WTC11 (cell line): ENCODE measurements at regions not wholly inside any gene's neighbourhood (a gene's known extent, or its start where the extent isn't known, plus 50 kb on each side); places are given as distances from the start of the nearest gene placed in this dataset.

Source experiments
- ATAC-seq: fragments of 200-7000 bp; cut with Tn5 transposase; 2 replicates; pipeline ENCODE4 v1.10.0; 2021; ENCODE audit warnings: mild to moderate bottlenecking, moderate library complexity
- CTCF ChIA-PET: fragments of 300-600 bp; sonication (Branson Sonifier 250); formaldehyde crosslinking; loops from one replicate; lab custom pipeline; 2021; ENCODE audit warnings: antibody characterized with exemption; lab: Charles Lee
- POLR2A ChIA-PET: fragments of 350-600 bp; sonication (Branson Sonifier 250); formaldehyde crosslinking; loops from one replicate; lab custom pipeline; 2021; ENCODE audit warnings: antibody characterized with exemption; lab: Charles Lee
- DNase-seq: peaks from one replicate; pipeline ENCODE4 v3.0.0; 2021; ENCODE audit warnings: low spot score
- H3K27ac Mint-ChIP-seq: 2 replicates; pipeline ENCODE4 v1.8.0; 2021; ENCODE audit warnings: mixed read lengths
- H3K27me3 Mint-ChIP-seq: 2 replicates; pipeline ENCODE4 v1.8.0; 2021; ENCODE audit warnings: low read depth, mild to moderate bottlenecking, moderate library complexity, mixed read lengths
- H3K36me3 Mint-ChIP-seq: 2 replicates; pipeline ENCODE4 v1.8.0; 2021; ENCODE audit warnings: mixed read lengths
- H3K4me1 Mint-ChIP-seq: 2 replicates; pipeline ENCODE4 v1.8.0; 2022; ENCODE audit warnings: mixed read lengths
- H3K4me3 Mint-ChIP-seq: 2 replicates; pipeline ENCODE4 v1.8.0; 2021; ENCODE audit warnings: mild to moderate bottlenecking, moderate library complexity, mixed read lengths
- H3K9me3 Mint-ChIP-seq: 2 replicates; pipeline ENCODE4 v1.8.0; 2021; ENCODE audit warnings: mixed read lengths
- AFF4 ChIP-seq: sonication (generic); formaldehyde crosslinking; IDR thresholded peaks from 2 replicates; pipeline ENCODE4 v1.8.1; 2023; ENCODE audit warnings: mild to moderate bottlenecking, missing genetic modification reagents, borderline replicate concordance
- EMX1 ChIP-seq: fragments of 250-450 bp; sonication (Bioruptor Pico); IDR thresholded peaks from 2 replicates; pipeline ENCODE4 v1.8.0; 2021; ENCODE audit warnings: mild to moderate bottlenecking
- ESRRA ChIP-seq: sonication (generic); formaldehyde crosslinking; IDR thresholded peaks from 2 replicates; pipeline ENCODE4 v1.8.1; 2022; ENCODE audit warnings: mild to moderate bottlenecking, missing genetic modification reagents, borderline replicate concordance
- FOXK1 ChIP-seq: sonication (generic); formaldehyde crosslinking; IDR thresholded peaks from 2 replicates; pipeline ENCODE4 v1.8.0; 2022; ENCODE audit warnings: mild to moderate bottlenecking, moderate library complexity, missing genetic modification reagents
- GTF2I ChIP-seq: fragments of 250-450 bp; sonication (Bioruptor Pico); conservative IDR thresholded peaks from 2 replicates; pipeline ENCODE4 v1.4.0; 2021; ENCODE audit warnings: mild to moderate bottlenecking
- IRF2 ChIP-seq: sonication (generic); formaldehyde crosslinking; IDR thresholded peaks from 2 replicates; pipeline ENCODE4 v1.8.0; 2022; ENCODE audit warnings: low read depth, missing genetic modification reagents, borderline replicate concordance
- JUN ChIP-seq: sonication (generic); formaldehyde crosslinking; IDR thresholded peaks from 2 replicates; pipeline ENCODE4 v1.8.0; 2023; ENCODE audit warnings: mild to moderate bottlenecking, missing genetic modification reagents
- KAT7 ChIP-seq: sonication (generic); formaldehyde crosslinking; IDR thresholded peaks from 2 replicates; pipeline ENCODE4 v1.8.1; 2023; ENCODE audit warnings: missing genetic modification reagents, mild to moderate bottlenecking, borderline replicate concordance
- MYBL2 ChIP-seq: sonication (generic); formaldehyde crosslinking; IDR thresholded peaks from 2 replicates; pipeline ENCODE4 v1.8.1; 2023; ENCODE audit warnings: mild to moderate bottlenecking, moderate library complexity, missing genetic modification reagents
- NFYB ChIP-seq: sonication (generic); formaldehyde crosslinking; conservative IDR thresholded peaks from 2 replicates; pipeline ENCODE4 v1.8.0; 2022; ENCODE audit warnings: low read depth, missing genetic modification reagents
- SOX15 ChIP-seq: fragments of 250-450 bp; sonication (Bioruptor Pico); IDR thresholded peaks from 2 replicates; pipeline ENCODE4 v1.9.0; 2021; ENCODE audit warnings: mild to moderate bottlenecking
- TCF7 ChIP-seq: sonication (generic); formaldehyde crosslinking; IDR thresholded peaks from 2 replicates; pipeline ENCODE4 v1.8.0; 2022; ENCODE audit warnings: mild to moderate bottlenecking, low read depth, missing genetic modification reagents, moderate library complexity
- ZMAT4 ChIP-seq: fragments of 250-450 bp; sonication (Bioruptor Pico); IDR thresholded peaks from 2 replicates; pipeline ENCODE4 v1.9.0; 2021; ENCODE audit warnings: mild to moderate bottlenecking
- ZNF219 ChIP-seq: sonication (generic); formaldehyde crosslinking; IDR thresholded peaks from 2 replicates; pipeline ENCODE4 v1.8.0; 2023; ENCODE audit warnings: missing genetic modification reagents, mild to moderate bottlenecking, borderline replicate concordance
- ZNF317 ChIP-seq: sonication (generic); formaldehyde crosslinking; IDR thresholded peaks from 2 replicates; pipeline ENCODE4 v1.8.1; 2023; ENCODE audit warnings: low read depth, mild to moderate bottlenecking, moderate library complexity, missing genetic modification reagents, borderline replicate concordance
- TF ChIP-seq, protein P1 (sequence below): fragments of 250-450 bp; sonication (Bioruptor Pico); IDR thresholded peaks from 2 replicates; pipeline ENCODE4 v1.8.0; 2021; ENCODE audit warnings: mild to moderate bottlenecking
- TF ChIP-seq, protein P2 (sequence below): fragments of 250-450 bp; sonication (Bioruptor Pico); IDR thresholded peaks from 2 replicates; pipeline ENCODE4 v1.9.0; 2021; ENCODE audit warnings: mild to moderate bottlenecking, borderline replicate concordance

GRCh38 chr2:145136702-145137101, 616.8 kb upstream of the ZEB2 start:
- TF ChIP-seq ESRRA (CRISPR knock-in tag) = no peak
- TF ChIP-seq, protein P1, sequence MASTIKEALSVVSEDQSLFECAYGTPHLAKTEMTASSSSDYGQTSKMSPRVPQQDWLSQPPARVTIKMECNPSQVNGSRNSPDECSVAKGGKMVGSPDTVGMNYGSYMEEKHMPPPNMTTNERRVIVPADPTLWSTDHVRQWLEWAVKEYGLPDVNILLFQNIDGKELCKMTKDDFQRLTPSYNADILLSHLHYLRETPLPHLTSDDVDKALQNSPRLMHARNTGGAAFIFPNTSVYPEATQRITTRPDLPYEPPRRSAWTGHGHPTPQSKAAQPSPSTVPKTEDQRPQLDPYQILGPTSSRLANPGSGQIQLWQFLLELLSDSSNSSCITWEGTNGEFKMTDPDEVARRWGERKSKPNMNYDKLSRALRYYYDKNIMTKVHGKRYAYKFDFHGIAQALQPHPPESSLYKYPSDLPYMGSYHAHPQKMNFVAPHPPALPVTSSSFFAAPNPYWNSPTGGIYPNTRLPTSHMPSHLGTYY (CRISPR knock-in tag) = no peak
- TF ChIP-seq FOXK1 (CRISPR knock-in tag) = no peak
- no peak for TF ChIP-seq NFYB (CRISPR knock-in tag)
- TF ChIP-seq ZMAT4 (CRISPR knock-in tag) = no peak
- TF ChIP-seq SOX15 (CRISPR knock-in tag) = no peak
- no peak for TF ChIP-seq IRF2 (CRISPR knock-in tag)
- TF ChIP-seq JUN (CRISPR knock-in tag) = no peak
- TF ChIP-seq, protein P2, sequence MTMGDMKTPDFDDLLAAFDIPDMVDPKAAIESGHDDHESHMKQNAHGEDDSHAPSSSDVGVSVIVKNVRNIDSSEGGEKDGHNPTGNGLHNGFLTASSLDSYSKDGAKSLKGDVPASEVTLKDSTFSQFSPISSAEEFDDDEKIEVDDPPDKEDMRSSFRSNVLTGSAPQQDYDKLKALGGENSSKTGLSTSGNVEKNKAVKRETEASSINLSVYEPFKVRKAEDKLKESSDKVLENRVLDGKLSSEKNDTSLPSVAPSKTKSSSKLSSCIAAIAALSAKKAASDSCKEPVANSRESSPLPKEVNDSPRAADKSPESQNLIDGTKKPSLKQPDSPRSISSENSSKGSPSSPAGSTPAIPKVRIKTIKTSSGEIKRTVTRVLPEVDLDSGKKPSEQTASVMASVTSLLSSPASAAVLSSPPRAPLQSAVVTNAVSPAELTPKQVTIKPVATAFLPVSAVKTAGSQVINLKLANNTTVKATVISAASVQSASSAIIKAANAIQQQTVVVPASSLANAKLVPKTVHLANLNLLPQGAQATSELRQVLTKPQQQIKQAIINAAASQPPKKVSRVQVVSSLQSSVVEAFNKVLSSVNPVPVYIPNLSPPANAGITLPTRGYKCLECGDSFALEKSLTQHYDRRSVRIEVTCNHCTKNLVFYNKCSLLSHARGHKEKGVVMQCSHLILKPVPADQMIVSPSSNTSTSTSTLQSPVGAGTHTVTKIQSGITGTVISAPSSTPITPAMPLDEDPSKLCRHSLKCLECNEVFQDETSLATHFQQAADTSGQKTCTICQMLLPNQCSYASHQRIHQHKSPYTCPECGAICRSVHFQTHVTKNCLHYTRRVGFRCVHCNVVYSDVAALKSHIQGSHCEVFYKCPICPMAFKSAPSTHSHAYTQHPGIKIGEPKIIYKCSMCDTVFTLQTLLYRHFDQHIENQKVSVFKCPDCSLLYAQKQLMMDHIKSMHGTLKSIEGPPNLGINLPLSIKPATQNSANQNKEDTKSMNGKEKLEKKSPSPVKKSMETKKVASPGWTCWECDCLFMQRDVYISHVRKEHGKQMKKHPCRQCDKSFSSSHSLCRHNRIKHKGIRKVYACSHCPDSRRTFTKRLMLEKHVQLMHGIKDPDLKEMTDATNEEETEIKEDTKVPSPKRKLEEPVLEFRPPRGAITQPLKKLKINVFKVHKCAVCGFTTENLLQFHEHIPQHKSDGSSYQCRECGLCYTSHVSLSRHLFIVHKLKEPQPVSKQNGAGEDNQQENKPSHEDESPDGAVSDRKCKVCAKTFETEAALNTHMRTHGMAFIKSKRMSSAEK (CRISPR knock-in tag) = no peak
- TF ChIP-seq ZNF219 (CRISPR knock-in tag) = no peak
- TF ChIP-seq EMX1 (CRISPR knock-in tag) = no peak
- no peak overlapping the region for H3K27ac Mint-ChIP-seq
- H3K4me1 Mint-ChIP-seq = no peaks in the 10 kb centered on the region
- POLR2A ChIA-PET = no interaction called here
- no peaks in the 10 kb centered on the region for H3K27me3 Mint-ChIP-seq
- CTCF ChIA-PET = no interaction called here
- no peaks in the 10 kb centered on the region for H3K36me3 Mint-ChIP-seq
- H3K9me3 Mint-ChIP-seq = no peaks in the 10 kb centered on the region
- H3K4me3 Mint-ChIP-seq = no peak overlapping the region
- DNase-seq (no peak), ATAC-seq (no peak)

DNA sequence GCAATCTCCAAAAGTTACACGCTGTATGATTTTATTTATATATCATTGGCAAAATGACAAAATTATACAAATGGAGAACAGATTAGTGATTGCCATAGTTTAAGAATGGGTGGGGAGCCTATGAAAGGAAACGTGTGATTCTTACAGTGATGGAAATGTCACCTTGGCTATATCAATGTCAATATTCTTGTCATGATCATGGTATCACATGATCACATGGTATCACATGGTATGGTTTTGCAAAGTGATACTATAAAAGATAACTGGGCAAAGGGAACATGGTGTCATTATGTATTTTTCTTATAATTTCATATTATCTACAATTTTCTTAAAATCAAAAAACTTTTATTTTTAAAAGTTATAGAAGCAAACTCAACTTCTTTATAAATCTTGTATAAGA, 606.2 kb upstream of the ZEB2 start:
- H3K4me3 Mint-ChIP-seq = no peak overlapping the region
- DNase-seq = no peak
- H3K9me3 Mint-ChIP-seq = no peaks in the 10 kb centered on the region
- H3K4me1 Mint-ChIP-seq = peaks cover 7% of the 10 kb centered on the region
- ChIA-PET CTCF (no interaction called here), POLR2A (no interaction called here)
- no peaks in the 10 kb centered on the region for H3K27me3 Mint-ChIP-seq
- no peaks in the 10 kb centered on the region for H3K36me3 Mint-ChIP-seq
- no peak overlapping the region for H3K27ac Mint-ChIP-seq
- TF ChIP-seq KAT7 (CRISPR knock-in tag) (no peak), TCF7 (CRISPR knock-in tag) (no peak), ZNF317 (CRISPR knock-in tag) (no peak), MYBL2 (CRISPR knock-in tag) (no peak), GTF2I (CRISPR knock-in tag) (no peak)
- no peak for ATAC-seq

DNA sequence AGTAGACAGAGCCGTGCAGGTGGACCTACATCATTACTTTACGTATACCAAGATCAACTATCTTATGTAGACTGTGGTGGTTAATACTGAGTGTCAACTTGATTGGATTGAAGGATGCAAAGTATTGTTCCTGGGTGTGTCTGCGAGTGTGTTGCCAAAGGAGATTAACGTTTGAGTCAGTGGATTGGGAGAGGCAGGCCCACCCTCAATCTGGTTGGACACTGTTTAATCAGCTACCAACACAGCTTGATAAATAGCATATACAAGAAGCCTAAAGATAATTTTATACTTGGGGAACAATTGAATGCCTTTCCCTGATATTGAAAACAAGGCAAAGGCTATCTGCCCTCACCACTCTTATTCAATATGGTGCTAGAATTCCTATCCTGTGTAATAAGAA, 604.2 kb upstream of the ZEB2 start:
- no peak for TF ChIP-seq AFF4
- TF ChIP-seq SOX15 (CRISPR knock-in tag) = no peak
- no peak overlapping the region for H3K4me3 Mint-ChIP-seq

More for the DNA sequence above, 604.2 kb upstream of the ZEB2 start:
- no peaks in the 10 kb centered on the region for H3K27me3 Mint-ChIP-seq
- H3K9me3 Mint-ChIP-seq = 0 out of 2 replicates have a peak, but pooled peaks cover under 1% of the 10 kb centered on the region
- POLR2A ChIA-PET = no interaction called here
- no peaks in the 10 kb centered on the region for H3K36me3 Mint-ChIP-seq
- H3K4me1 Mint-ChIP-seq = peaks cover 10% of the 10 kb centered on the region
- ATAC-seq (no peak), DNase-seq (no peak)
- CTCF ChIA-PET = no interaction called here
- no peak overlapping the region for H3K27ac Mint-ChIP-seq
